ENCODE measurements at regions not wholly inside any gene's neighbourhood (a gene's known extent, or its start where the extent isn't known, plus 50 kb on each side); places are given as distances from the start of the nearest gene placed in this dataset.

- no peak overlapping the region for H3K27ac ChIP-seq
- no peaks in the 10 kb centered on the region for H4K20me1 ChIP-seq (ENCODE audit: insufficient read depth, poor library complexity, severe bottlenecking)
- no peak overlapping the region for H3K4me3 ChIP-seq
- no peaks in the 10 kb centered on the region for H3K4me1 ChIP-seq (ENCODE audit: insufficient read depth)
- 53% methylated on average over 5 of the region's 5 CpGs for WGBS (ENCODE audit: low lambda C conversion rate, missing lambda C conversion rate)
- DNase-seq (ENCODE audit: low spot score): no peak
- H3K36me3 ChIP-seq (replicated peaks; ENCODE audit: insufficient read depth, low read depth): no peaks in the 10 kb centered on the region
- no peaks in the 10 kb centered on the region for H3K27me3 ChIP-seq
- no peaks in the 10 kb centered on the region for H3K79me2 ChIP-seq
- no peaks in the 10 kb centered on the region for H3K9me2 ChIP-seq (replicated peaks; ENCODE audit: insufficient read depth)
- TF ChIP-seq EZH2phosphoT487 (IDR thresholded peaks at IDR 0.05; ENCODE audit: low read depth, severe bottlenecking, unreplicated experiment) (no peak), CTCF (IDR thresholded peaks at IDR 0.05; ENCODE audit: poor library complexity) (no peak), EZH2 (IDR thresholded peaks at IDR 0.05; ENCODE audit: borderline replicate concordance) (no peak)
- no peaks in the 10 kb centered on the region for H3K9me3 ChIP-seq (ENCODE audit: low read depth)
- no peak overlapping the region for H3K4me2 ChIP-seq
- H2AFZ ChIP-seq: no peak overlapping the region
Measured at GRCh38 chr6:2503816-2504494, 246.8 kb downstream of the MYLK4 start.

GRCh38 chr6:2502998-2503674, 247.6 kb downstream of the MYLK4 start:
- no peak overlapping the region for H3K4me2 ChIP-seq
- H3K27me3 ChIP-seq: no peaks in the 10 kb centered on the region
- no peaks in the 10 kb centered on the region for H3K9me3 ChIP-seq (ENCODE audit: low read depth)
- H3K27ac ChIP-seq: no peak overlapping the region
- H3K9me2 ChIP-seq (replicated peaks; ENCODE audit: insufficient read depth): no peaks in the 10 kb centered on the region
- no peak for DNase-seq (ENCODE audit: low spot score)
- no peak for TF ChIP-seq EZH2 (IDR thresholded peaks at IDR 0.05; ENCODE audit: borderline replicate concordance)
- TF ChIP-seq CTCF (IDR thresholded peaks at IDR 0.05; ENCODE audit: poor library complexity): no peak
- no peak for TF ChIP-seq EZH2phosphoT487 (IDR thresholded peaks at IDR 0.05; ENCODE audit: low read depth, severe bottlenecking, unreplicated experiment)
- H3K4me3 ChIP-seq: no peak overlapping the region
- H3K4me1 ChIP-seq (ENCODE audit: insufficient read depth): no peaks in the 10 kb centered on the region
- H4K20me1 ChIP-seq (ENCODE audit: insufficient read depth, poor library complexity, severe bottlenecking): no peaks in the 10 kb centered on the region
- H3K79me2 ChIP-seq: no peaks in the 10 kb centered on the region
- WGBS (ENCODE audit: low lambda C conversion rate, missing lambda C conversion rate): 83% methylated on average over 10 of the region's 10 CpGs
- H2AFZ ChIP-seq: no peak overlapping the region
- no peaks in the 10 kb centered on the region for H3K36me3 ChIP-seq (replicated peaks; ENCODE audit: insufficient read depth, low read depth)

GRCh38 chr6:2502096-2502997, 248.4 kb downstream of the MYLK4 start:
- 82% methylated on average over 18 of the region's 18 CpGs for WGBS (ENCODE audit: low lambda C conversion rate, missing lambda C conversion rate)

More at GRCh38 chr6:2502096-2502997, 248.4 kb downstream of the MYLK4 start:
- TF ChIP-seq EZH2 (IDR thresholded peaks at IDR 0.05; ENCODE audit: borderline replicate concordance): no peak
- TF ChIP-seq EZH2phosphoT487 (IDR thresholded peaks at IDR 0.05; ENCODE audit: low read depth, severe bottlenecking, unreplicated experiment): no peak
- no peak for TF ChIP-seq CTCF (IDR thresholded peaks at IDR 0.05; ENCODE audit: poor library complexity)
- no peaks in the 10 kb centered on the region for H3K9me2 ChIP-seq (replicated peaks; ENCODE audit: insufficient read depth)
- no peaks in the 10 kb centered on the region for H3K4me1 ChIP-seq (ENCODE audit: insufficient read depth)
- H3K4me2 ChIP-seq: no peak overlapping the region
- H3K36me3 ChIP-seq (replicated peaks; ENCODE audit: insufficient read depth, low read depth): no peaks in the 10 kb centered on the region
- H2AFZ ChIP-seq: no peak overlapping the region
- no peaks in the 10 kb centered on the region for H4K20me1 ChIP-seq (ENCODE audit: insufficient read depth, poor library complexity, severe bottlenecking)
- no peaks in the 10 kb centered on the region for H3K79me2 ChIP-seq
- H3K27me3 ChIP-seq: no peaks in the 10 kb centered on the region
- no peaks in the 10 kb centered on the region for H3K9me3 ChIP-seq (ENCODE audit: low read depth)
- H3K4me3 ChIP-seq: no peak overlapping the region
- no peak overlapping the region for H3K27ac ChIP-seq
- no peak for DNase-seq (ENCODE audit: low spot score)

Measured in hepatocyte (in vitro differentiated cells).